ENCODE measurements at regions not wholly inside any gene's neighbourhood (a gene's known extent, or its start where the extent isn't known, plus 50 kb on each side); places are given as distances from the start of the nearest gene placed in this dataset.

DNA sequence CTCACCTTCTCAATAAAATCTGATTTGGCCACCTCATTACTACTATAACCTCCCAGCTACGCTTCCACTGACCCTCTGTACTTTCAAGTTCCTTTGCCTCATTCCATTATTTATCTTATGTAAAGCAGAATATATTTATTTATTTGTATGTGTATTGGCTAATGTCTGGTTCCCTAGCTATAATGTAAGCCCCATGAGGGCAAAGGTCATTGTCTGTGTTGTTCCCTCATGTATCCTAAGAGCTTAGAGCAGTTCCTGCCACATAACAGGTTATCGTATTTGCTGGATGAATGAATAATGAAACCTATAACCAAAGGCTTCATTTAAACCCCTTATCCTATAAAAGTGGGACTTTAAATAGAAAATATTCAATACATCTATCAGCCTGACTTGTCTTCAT is 77.9 kb upstream of the DPT start:
- Histone ChIP-seq H3K4me2 (ENCODE audit: control insufficient read depth, extremely low read depth, insufficient read depth, low read depth, low read length) (no peak overlapping the region), H3K9me3 (ENCODE audit: control insufficient read depth, low read depth, low read length) (no peaks in the 10 kb centered on the region), H3K27me3 (ENCODE audit: control insufficient read depth, extremely low read depth, insufficient read depth, low read length) (no peaks in the 10 kb centered on the region), H4K20me1 (ENCODE audit: control insufficient read depth, extremely low read depth, insufficient read depth, low read length) (no peaks in the 10 kb centered on the region), H3K27ac (ENCODE audit: control insufficient read depth, insufficient read depth, low read length) (no peak overlapping the region), H3K4me3 (ENCODE audit: control insufficient read depth in 2 of 3, extremely low read depth in 1 of 3, insufficient read depth in 2 of 3, low read depth in 1 of 3, low read length in 3 of 3) (no peak overlapping the region), H3K4me1 (ENCODE audit: control insufficient read depth, extremely low read depth, insufficient read depth, low read length) (peaks cover 3% of the 10 kb centered on the region), H3K79me2 (ENCODE audit: control insufficient read depth, insufficient read depth, low read length) (no peaks in the 10 kb centered on the region), H3K9ac (ENCODE audit: control insufficient read depth, extremely low read depth, insufficient read depth, low read length) (no peak overlapping the region), H2AFZ (ENCODE audit: control insufficient read depth, low read length) (no peak overlapping the region), H3K9me1 (ENCODE audit: control insufficient read depth, extremely low read depth, insufficient read depth, low read length) (no peaks in the 10 kb centered on the region), H3K36me3 (ENCODE audit: control insufficient read depth in 2 of 2, extremely low read depth in 1 of 2, insufficient read depth in 2 of 2, low read length in 2 of 2) (no peaks in the 10 kb centered on the region)
- TF ChIP-seq, protein P1, sequence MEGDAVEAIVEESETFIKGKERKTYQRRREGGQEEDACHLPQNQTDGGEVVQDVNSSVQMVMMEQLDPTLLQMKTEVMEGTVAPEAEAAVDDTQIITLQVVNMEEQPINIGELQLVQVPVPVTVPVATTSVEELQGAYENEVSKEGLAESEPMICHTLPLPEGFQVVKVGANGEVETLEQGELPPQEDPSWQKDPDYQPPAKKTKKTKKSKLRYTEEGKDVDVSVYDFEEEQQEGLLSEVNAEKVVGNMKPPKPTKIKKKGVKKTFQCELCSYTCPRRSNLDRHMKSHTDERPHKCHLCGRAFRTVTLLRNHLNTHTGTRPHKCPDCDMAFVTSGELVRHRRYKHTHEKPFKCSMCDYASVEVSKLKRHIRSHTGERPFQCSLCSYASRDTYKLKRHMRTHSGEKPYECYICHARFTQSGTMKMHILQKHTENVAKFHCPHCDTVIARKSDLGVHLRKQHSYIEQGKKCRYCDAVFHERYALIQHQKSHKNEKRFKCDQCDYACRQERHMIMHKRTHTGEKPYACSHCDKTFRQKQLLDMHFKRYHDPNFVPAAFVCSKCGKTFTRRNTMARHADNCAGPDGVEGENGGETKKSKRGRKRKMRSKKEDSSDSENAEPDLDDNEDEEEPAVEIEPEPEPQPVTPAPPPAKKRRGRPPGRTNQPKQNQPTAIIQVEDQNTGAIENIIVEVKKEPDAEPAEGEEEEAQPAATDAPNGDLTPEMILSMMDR (optimal IDR thresholded peaks at IDR 0.05 in 1 of 3, IDR thresholded peaks at IDR 0.05 in 1 of 3, conservative IDR thresholded peaks at IDR 0.05 in 1 of 3; ENCODE audit: extremely low read depth in 1 of 3, insufficient read depth in 2 of 3, low read length in 3 of 3), result no peak
- TF ChIP-seq EZH2 (IDR thresholded peaks at IDR 0.05; ENCODE audit: low read length), result no peak
- FAIRE-seq, result no peak
- no peak for DNase-seq (ENCODE audit: low read depth, low spot score)
- dilution Hi-C loops (cut with MboI; ENCODE audit: extremely low pct_ligation_motif_present, low sequenced_read_pairs), result no loop called here

DNA sequence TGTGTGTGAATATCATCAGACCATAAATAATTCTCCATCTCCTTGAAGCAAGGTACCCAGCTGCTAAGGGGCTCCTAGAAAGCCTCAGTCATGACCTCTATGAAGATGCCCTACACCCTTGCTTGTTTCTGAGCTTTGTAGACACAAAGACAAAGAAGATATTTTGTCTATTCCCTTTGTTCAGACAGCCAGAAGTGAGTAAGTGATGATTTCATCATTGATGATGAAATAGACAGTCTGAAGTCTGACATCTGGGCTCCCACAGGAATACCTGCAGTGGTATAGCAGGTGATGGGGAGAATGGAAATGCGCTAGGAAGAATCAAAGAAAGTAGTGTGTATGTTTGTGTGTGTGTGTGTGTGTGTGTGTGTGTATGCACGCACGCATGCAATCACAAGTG is 82.2 kb upstream of the DPT start:
- no peak for TF ChIP-seq EZH2 (IDR thresholded peaks at IDR 0.05; ENCODE audit: low read length)
- TF ChIP-seq, protein P1 (optimal IDR thresholded peaks at IDR 0.05 in 1 of 3, IDR thresholded peaks at IDR 0.05 in 1 of 3, conservative IDR thresholded peaks at IDR 0.05 in 1 of 3; ENCODE audit: extremely low read depth in 1 of 3, insufficient read depth in 2 of 3, low read length in 3 of 3), result no peak
- DNase-seq (ENCODE audit: low read depth, low spot score), result no peak
- dilution Hi-C loops (cut with MboI; ENCODE audit: extremely low pct_ligation_motif_present, low sequenced_read_pairs), result no loop called here
- Histone ChIP-seq H2AFZ (ENCODE audit: control insufficient read depth, low read length) (no peak overlapping the region), H3K79me2 (ENCODE audit: control insufficient read depth, insufficient read depth, low read length) (no peaks in the 10 kb centered on the region), H3K9me3 (ENCODE audit: control insufficient read depth, low read depth, low read length) (no peaks in the 10 kb centered on the region), H4K20me1 (ENCODE audit: control insufficient read depth, extremely low read depth, insufficient read depth, low read length) (no peaks in the 10 kb centered on the region), H3K9me1 (ENCODE audit: control insufficient read depth, extremely low read depth, insufficient read depth, low read length) (no peaks in the 10 kb centered on the region), H3K27me3 (ENCODE audit: control insufficient read depth, extremely low read depth, insufficient read depth, low read length) (no peaks in the 10 kb centered on the region), H3K9ac (ENCODE audit: control insufficient read depth, extremely low read depth, insufficient read depth, low read length) (no peak overlapping the region), H3K36me3 (ENCODE audit: control insufficient read depth in 2 of 2, extremely low read depth in 1 of 2, insufficient read depth in 2 of 2, low read length in 2 of 2) (no peaks in the 10 kb centered on the region), H3K4me2 (ENCODE audit: control insufficient read depth, extremely low read depth, insufficient read depth, low read depth, low read length) (no peak overlapping the region), H3K4me1 (ENCODE audit: control insufficient read depth, extremely low read depth, insufficient read depth, low read length) (peaks cover 3% of the 10 kb centered on the region), H3K4me3 (ENCODE audit: control insufficient read depth in 2 of 3, extremely low read depth in 1 of 3, insufficient read depth in 2 of 3, low read depth in 1 of 3, low read length in 3 of 3) (no peak overlapping the region), H3K27ac (ENCODE audit: control insufficient read depth, insufficient read depth, low read length) (no peak overlapping the region)
- FAIRE-seq, result no peak

All from keratinocyte (primary cell).